Natural killer cell treated with Interleukin-12 subunit alpha and Interleukin-12 subunit beta and Interleukin-15 and Interleukin-18, amount 100 ng/mL, for 72 hours (primary cell): ENCODE measurements at regions not wholly inside any gene's neighbourhood (a gene's known extent, or its start where the extent isn't known, plus 50 kb on each side); places are given as distances from the start of the nearest gene placed in this dataset.

Experiments
- ATAC-seq, 2 donors: fragments of 150-1000 bp; cut with Tn5 transposase in 1 of 2; sonication (Bioruptor Pico), chemical (Tn5 transposase) in 1 of 2; 2 replicates each; pipeline ENCODE4 v1.10.0; 2021
- DNase-seq: peaks from one replicate; pipeline ENCODE4 v3.0.0; 2022; ENCODE audit warnings: low spot score
- H3K27ac Mint-ChIP-seq, 2 donors: 1 replicate in 1 of 2; 2 replicates in 1 of 2; pipeline ENCODE4 v1.8.0; 2022; ENCODE audit warnings: mixed read lengths in 2 of 2, mild to moderate bottlenecking in 1 of 2, moderate library complexity in 1 of 2
- H3K27me3 Mint-ChIP-seq, 2 donors: 1 replicate in 1 of 2; 2 replicates in 1 of 2; pipeline ENCODE4 v1.8.0; 2022; ENCODE audit warnings: mixed read lengths in 2 of 2
- H3K36me3 Mint-ChIP-seq: one replicate; pipeline ENCODE4 v1.8.0; 2022; ENCODE audit warnings: mixed read lengths
- H3K4me1 Mint-ChIP-seq, 2 donors: 1 replicate in 1 of 2; 2 replicates in 1 of 2; pipeline ENCODE4 v1.8.0; 2022; ENCODE audit warnings: low read depth in 2 of 2, mixed read lengths in 2 of 2, mild to moderate bottlenecking in 1 of 2
- H3K4me3 Mint-ChIP-seq: one replicate; pipeline ENCODE4 v1.8.0; 2022; ENCODE audit warnings: mixed read lengths
- H3K9me3 Mint-ChIP-seq: 2 replicates; pipeline ENCODE4 v1.8.0; 2022; ENCODE audit warnings: mixed read lengths

DNA sequence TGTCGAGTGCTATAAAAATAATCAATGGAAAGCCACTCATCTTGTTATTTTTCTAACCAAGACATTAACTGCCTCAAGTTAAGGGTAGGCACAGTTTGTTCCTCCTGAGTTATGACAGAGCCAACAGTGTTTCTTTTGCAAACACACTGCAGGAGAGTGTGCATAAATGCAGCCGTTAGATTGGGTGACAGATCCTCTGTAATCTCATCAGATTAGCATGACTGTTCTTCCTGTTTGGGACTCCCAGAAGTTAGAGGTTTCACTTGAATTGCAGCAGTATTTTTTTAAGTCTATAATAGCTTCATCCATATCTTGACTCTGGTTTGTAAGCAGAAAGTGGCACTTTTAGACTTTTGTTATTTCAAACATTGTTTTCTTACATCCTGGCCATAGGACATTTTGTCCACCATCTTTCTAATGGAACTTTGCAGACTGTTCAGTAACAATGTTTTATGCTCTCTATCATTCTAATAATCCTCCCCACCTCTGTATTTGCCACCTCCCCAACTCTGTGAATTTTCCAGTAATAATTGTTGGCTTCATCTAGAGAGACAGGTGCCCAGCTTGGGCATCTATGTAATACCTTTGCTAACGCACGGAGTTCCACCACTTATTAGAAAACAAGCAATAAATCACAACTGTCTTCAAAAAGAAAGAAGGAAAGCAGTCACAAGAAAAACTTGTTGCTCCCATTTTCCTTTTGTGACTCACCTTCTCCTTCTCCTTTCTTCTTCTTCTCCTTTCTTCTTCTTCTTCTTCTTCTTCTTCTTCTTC is 560.0 kb downstream of the ADCYAP1 start:
- DNase-seq (no peak), ATAC-seq (peak in 1 of 2 donors; percentile 44)
- H3K9me3 Mint-ChIP-seq = peaks cover 12% of the 10 kb centered on the region

DNA sequence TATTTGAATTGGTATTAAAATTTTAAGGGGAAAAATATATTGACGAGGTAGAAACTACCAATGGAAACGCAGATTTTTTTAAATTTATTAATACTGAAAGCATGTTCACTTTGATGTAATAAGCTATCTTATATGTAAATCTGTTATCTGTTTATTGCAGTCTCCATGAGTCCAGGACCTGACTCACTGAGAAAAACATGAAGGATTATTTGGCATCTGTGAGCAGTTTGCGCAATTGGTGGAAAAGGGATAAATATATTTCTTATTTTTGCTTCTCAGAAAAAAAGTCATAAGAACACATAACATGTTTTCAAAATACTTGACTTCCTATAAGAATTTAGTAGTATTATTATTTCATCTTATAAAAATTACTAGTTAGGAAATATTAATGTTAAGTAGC is 561.4 kb downstream of the ADCYAP1 start:
- ATAC-seq (no peak), DNase-seq (no peak)
- Mint-ChIP-seq H3K36me3 (no peaks in the 10 kb centered on the region), H3K4me1 (no peaks in the 10 kb centered on the region), H3K9me3 (peaks cover 10% of the 10 kb centered on the region), H3K27me3 (no peaks in the 10 kb centered on the region), H3K27ac (no peak overlapping the region), H3K4me3 (no peak overlapping the region)

More for the DNA sequence above, 560.0 kb downstream of the ADCYAP1 start:
- H3K4me3 Mint-ChIP-seq = no peak overlapping the region
- H3K27me3 Mint-ChIP-seq = no peaks in the 10 kb centered on the region
- no peaks in the 10 kb centered on the region for H3K36me3 Mint-ChIP-seq
- no peaks in the 10 kb centered on the region for H3K4me1 Mint-ChIP-seq
- no peak overlapping the region for H3K27ac Mint-ChIP-seq

DNA sequence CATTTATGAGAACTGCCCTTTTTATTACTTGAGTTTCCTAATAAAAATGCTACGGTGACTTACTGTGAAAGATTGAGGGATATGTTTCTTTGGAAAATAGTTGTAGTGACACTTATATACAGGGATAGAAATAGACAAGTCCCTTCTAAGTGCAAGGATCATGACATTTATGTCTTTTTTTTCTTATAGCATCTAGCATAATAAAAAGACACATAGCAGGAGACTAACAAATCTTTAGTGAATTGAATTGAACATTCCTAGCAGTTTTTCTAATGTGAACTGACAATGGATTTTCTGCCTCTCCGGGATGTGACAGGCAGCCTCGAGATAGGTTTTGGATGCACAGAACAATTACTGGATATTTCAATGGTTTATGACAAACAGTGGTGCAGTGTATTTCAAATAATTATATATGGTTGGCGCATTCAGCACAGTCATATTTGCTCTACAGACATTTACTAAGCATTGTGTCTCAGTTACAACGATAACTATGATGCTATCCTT is 562.8 kb downstream of the ADCYAP1 start:
- Mint-ChIP-seq H3K9me3 (peaks cover 12% of the 10 kb centered on the region), H3K4me3 (no peak overlapping the region), H3K27ac (no peak overlapping the region), H3K36me3 (no peaks in the 10 kb centered on the region), H3K27me3 (no peaks in the 10 kb centered on the region), H3K4me1 (no peaks in the 10 kb centered on the region)
- ATAC-seq = no peak
- DNase-seq = no peak

DNA sequence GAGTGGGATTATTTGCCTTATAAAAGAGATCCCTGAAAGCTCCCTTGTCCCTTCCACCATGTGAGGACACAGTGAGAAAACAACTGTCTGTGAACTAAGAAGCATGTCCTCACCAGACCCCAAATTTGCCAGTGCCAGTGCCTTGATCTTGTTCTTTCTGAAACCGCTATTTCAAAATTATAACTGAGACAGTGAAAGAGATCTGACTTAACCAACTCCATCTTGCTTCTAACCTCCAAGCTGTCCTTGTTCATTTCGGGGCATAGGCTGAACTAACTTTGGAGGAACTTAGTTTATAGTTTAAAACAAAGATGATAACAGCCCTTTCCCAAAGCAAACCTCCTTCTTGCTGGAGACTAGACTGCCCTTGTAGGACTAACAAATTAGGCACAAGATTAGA is 563.9 kb downstream of the ADCYAP1 start:
- no peak for ATAC-seq
- no peak overlapping the region for H3K4me3 Mint-ChIP-seq
- no peaks in the 10 kb centered on the region for H3K27me3 Mint-ChIP-seq
- H3K9me3 Mint-ChIP-seq = peaks cover 12% of the 10 kb centered on the region
- H3K27ac Mint-ChIP-seq = no peak overlapping the region
- H3K36me3 Mint-ChIP-seq = no peaks in the 10 kb centered on the region
- no peaks in the 10 kb centered on the region for H3K4me1 Mint-ChIP-seq
- DNase-seq = no peak

DNA sequence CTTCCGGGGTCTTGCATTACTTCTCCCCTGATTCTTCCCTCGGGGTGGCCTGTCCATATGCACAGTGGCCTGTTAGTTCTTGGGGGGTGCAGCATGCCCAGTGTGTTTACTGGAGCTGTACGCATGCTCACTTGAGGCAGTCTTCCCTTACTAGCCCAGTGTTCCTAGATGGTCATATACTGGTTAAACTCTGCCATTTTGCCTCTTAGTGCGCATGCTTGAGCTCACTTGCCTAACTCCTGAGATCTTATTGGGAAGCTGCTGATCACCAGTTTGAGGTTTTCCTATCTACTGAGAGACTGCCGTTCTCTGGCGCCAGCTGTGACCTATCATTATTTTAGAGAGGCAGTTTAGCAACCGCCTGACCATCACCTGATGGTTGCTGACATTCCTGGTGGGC is 571.2 kb downstream of the ADCYAP1 start:
- Mint-ChIP-seq H3K4me1 (no peaks in the 10 kb centered on the region), H3K36me3 (no peaks in the 10 kb centered on the region), H3K27me3 (no peaks in the 10 kb centered on the region), H3K27ac (no peak overlapping the region), H3K9me3 (peaks cover 5% of the 10 kb centered on the region), H3K4me3 (no peak overlapping the region)
- DNase-seq = no peak
- ATAC-seq = no peak

DNA sequence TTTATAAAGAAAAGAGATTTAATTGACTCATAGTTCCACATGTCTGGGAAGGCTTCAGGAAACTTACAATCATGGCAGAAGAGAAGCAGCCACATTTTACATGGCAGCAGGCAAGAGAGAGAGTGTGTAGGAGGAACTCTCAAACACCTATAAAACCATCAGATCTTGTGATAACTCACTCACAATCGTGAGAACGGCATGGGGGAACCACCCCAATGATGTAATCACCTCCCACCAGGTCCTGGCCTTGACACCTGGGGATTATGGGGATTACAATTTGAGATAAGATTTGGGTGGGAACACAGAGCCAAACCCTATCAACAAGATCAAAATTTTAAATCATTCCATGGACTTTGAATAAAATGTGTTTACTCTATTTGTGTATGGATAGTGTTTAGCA is 575.6 kb downstream of the ADCYAP1 start:
- ATAC-seq (no peak), DNase-seq (no peak)
- no peaks in the 10 kb centered on the region for H3K36me3 Mint-ChIP-seq
- H3K4me3 Mint-ChIP-seq = no peak overlapping the region
- peaks cover 6% of the 10 kb centered on the region for H3K9me3 Mint-ChIP-seq
- H3K4me1 Mint-ChIP-seq = no peaks in the 10 kb centered on the region
- no peak overlapping the region for H3K27ac Mint-ChIP-seq
- H3K27me3 Mint-ChIP-seq = no peaks in the 10 kb centered on the region

DNA sequence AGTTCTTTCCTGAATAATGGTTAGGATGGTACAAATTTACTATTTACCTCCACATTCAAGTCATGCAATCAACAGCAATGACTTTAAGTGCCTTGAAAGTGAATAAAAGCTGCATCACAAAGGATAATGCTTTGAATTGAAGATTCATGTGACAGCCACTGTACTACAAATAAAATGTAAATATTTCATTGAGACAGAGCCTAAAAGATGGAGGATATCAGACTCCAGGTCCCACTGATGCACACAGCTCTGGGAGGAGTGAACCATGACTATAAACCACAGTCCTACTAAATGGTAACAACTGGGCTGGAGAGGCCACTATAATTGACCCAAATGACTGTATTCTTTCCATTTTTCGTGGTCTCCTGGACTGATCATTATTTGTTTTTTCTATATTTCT is 576.9 kb downstream of the ADCYAP1 start:
- no peak for DNase-seq
- H3K4me1 Mint-ChIP-seq = no peaks in the 10 kb centered on the region
- H3K4me3 Mint-ChIP-seq = no peak overlapping the region
- H3K27ac Mint-ChIP-seq = no peak overlapping the region
- no peaks in the 10 kb centered on the region for H3K27me3 Mint-ChIP-seq
- H3K9me3 Mint-ChIP-seq = peaks cover 10% of the 10 kb centered on the region
- H3K36me3 Mint-ChIP-seq = no peaks in the 10 kb centered on the region
- no peak for ATAC-seq

DNA sequence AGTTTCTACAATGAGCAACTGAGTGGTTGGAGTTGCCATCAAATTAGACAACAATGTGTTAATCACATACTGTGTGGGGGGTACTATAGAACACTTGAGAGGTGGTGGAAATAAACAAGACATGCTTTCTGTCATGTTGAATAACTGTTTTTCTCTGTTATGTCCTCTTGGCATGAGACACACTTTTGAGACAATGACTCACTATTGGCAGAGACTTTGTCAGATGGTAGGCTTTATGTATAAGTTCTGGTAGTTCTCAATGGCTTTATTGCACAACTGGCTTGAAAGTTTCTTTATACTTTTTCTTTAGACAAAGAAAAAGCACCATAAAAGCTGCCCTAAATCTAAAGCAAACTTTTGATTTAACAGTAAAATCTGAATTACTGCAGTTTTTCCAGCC is 578.7 kb downstream of the ADCYAP1 start:
- no peak overlapping the region for H3K27ac Mint-ChIP-seq
- H3K9me3 Mint-ChIP-seq = peaks cover 12% of the 10 kb centered on the region
- no peak overlapping the region for H3K4me3 Mint-ChIP-seq
- H3K36me3 Mint-ChIP-seq = no peaks in the 10 kb centered on the region
- DNase-seq (no peak), ATAC-seq (no peak)
- no peaks in the 10 kb centered on the region for H3K27me3 Mint-ChIP-seq
- no peaks in the 10 kb centered on the region for H3K4me1 Mint-ChIP-seq

DNA sequence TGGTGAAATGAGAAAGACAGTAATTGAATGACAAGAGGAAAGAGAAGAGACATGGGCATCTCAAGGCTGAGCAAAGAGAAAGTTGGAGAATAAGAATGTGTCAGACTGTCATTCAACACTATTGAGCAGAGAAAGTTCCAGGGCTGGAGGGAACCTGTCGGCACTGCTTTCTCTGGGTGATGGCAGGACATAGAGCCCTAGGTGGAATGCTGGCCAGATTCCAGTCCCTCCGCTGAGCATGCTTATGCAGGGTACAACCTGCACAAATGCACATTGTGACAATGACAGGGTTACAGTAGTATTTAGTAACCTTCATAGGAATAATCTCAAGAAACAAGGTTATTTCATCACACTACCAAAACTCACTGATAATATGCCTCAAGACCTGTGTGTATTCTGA is 582.8 kb downstream of the ADCYAP1 start:
- Mint-ChIP-seq H3K4me1 (no peaks in the 10 kb centered on the region), H3K27me3 (no peaks in the 10 kb centered on the region), H3K36me3 (no peaks in the 10 kb centered on the region), H3K4me3 (no peak overlapping the region), H3K27ac (no peak overlapping the region), H3K9me3 (peaks cover 19% of the 10 kb centered on the region)
- DNase-seq = no peak
- no peak for ATAC-seq

DNA sequence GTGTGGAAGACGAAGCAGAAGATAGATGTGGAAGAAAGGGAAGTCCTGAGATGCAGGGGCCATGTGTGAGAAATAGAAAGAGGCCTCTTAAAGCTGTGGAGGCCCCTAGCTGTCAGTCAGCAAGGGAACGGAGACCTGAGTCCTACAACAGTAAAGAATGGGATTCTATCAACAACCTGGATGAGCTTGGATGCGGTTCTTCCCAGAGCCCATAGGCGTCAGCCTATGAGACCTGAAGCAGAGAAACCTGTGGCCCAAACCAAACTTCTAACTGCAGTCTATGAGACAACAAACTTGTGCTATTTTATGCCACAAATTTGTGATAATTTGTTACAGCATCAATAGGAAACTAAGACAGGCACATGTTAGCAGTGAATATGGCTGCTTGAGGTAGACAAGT is 583.7 kb downstream of the ADCYAP1 start:
- no peaks in the 10 kb centered on the region for H3K36me3 Mint-ChIP-seq
- no peak overlapping the region for H3K27ac Mint-ChIP-seq
- ATAC-seq (no peak), DNase-seq (no peak)
- no peaks in the 10 kb centered on the region for H3K4me1 Mint-ChIP-seq
- no peak overlapping the region for H3K4me3 Mint-ChIP-seq
- H3K9me3 Mint-ChIP-seq = peaks cover 17% of the 10 kb centered on the region
- H3K27me3 Mint-ChIP-seq = no peaks in the 10 kb centered on the region

DNA sequence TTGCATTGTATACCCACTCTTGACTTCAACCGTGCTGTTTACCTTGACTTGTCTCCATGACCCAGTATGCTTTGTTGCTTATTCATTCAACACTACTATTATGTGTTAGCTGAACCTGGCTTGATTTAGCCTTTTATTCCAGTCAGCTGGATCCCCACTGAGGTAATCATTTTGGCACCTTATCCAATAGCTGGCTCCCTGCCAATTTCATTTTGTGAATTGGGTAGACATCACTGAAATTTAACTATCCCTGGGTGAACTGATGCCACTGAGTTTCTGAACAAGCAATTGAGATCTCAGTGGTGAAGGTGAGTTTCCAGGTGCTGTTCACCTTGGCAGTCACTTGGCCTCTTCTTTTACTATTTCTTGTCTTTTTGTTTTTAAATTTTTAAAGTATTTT is 584.3 kb downstream of the ADCYAP1 start:
- H3K9me3 Mint-ChIP-seq = peaks cover 17% of the 10 kb centered on the region
- no peak overlapping the region for H3K27ac Mint-ChIP-seq
- ATAC-seq (no peak), DNase-seq (no peak)
- H3K4me3 Mint-ChIP-seq = no peak overlapping the region
- H3K36me3 Mint-ChIP-seq = no peaks in the 10 kb centered on the region
- H3K27me3 Mint-ChIP-seq = no peaks in the 10 kb centered on the region
- H3K4me1 Mint-ChIP-seq = no peaks in the 10 kb centered on the region

DNA sequence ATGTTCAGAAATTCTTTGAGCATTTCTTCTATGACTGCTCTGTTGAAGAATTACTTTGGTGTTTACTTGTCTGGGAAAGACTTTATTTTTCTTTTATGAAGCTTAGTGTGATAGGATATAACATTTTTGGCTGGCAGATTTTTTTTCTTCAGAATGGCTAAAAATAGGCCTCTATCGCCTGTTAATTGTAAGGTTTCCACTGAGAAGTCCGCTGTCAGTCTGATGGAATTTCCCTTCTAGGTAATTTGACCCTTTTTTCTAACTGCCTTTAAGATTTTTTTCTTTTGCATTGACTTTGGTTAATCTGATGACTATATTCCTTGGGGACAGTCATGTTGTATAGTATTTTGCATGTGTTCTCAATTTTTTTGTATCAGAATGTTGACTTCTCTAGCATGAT is 590.7 kb downstream of the ADCYAP1 start:
- ATAC-seq = no peak
- Mint-ChIP-seq H3K9me3 (peaks cover 28% of the 10 kb centered on the region), H3K4me1 (no peaks in the 10 kb centered on the region), H3K27ac (no peak overlapping the region), H3K36me3 (no peaks in the 10 kb centered on the region), H3K27me3 (no peaks in the 10 kb centered on the region), H3K4me3 (no peak overlapping the region)
- no peak for DNase-seq

DNA sequence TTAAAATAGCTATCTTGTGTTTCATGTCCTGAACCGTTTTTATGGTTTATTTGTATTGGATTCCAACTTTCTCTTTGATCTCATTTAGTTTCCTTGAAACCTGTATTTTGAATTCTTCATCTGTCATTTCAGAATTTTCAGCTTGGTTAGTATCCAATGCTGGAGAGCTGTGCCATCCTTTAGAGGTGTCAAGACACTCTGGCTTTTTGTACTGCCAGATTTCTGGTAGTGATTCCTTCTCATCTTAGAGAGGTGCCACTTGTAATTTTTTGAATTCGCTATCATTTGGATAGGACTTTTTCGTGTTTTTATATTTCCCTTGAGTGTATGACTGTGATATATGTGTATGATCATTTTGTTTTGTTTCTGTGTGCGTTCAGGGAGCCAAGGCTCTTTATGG is 591.4 kb downstream of the ADCYAP1 start:
- no peak for ATAC-seq
- Mint-ChIP-seq H3K9me3 (peaks cover 28% of the 10 kb centered on the region), H3K36me3 (no peaks in the 10 kb centered on the region), H3K4me1 (no peaks in the 10 kb centered on the region), H3K4me3 (no peak overlapping the region), H3K27me3 (no peaks in the 10 kb centered on the region), H3K27ac (no peak overlapping the region)
- no peak for DNase-seq

DNA sequence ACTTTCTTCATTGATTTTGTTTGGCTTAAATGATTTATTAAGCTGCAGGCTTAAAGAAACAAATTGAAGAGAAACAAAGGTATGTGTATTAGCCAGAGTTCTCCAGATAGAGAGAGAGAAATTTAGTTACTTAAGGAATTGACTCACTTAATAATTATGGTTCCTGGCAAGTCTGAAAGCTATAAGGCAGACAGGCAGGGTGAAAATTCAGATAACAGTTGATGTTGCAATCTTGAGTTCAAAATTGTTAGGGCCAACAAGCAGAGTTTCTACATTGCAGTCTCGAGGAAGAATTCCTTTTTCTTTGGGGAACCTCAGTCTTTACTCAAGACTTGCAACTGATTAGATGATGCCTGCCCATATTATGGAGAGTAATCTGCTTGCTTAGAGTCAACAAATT is 593.5 kb downstream of the ADCYAP1 start:
- H3K4me1 Mint-ChIP-seq = no peaks in the 10 kb centered on the region
- ATAC-seq (no peak), DNase-seq (no peak)
- no peak overlapping the region for H3K4me3 Mint-ChIP-seq
- no peak overlapping the region for H3K27ac Mint-ChIP-seq
- H3K36me3 Mint-ChIP-seq = no peaks in the 10 kb centered on the region
- no peaks in the 10 kb centered on the region for H3K27me3 Mint-ChIP-seq
- H3K9me3 Mint-ChIP-seq = peaks cover 18% of the 10 kb centered on the region

DNA sequence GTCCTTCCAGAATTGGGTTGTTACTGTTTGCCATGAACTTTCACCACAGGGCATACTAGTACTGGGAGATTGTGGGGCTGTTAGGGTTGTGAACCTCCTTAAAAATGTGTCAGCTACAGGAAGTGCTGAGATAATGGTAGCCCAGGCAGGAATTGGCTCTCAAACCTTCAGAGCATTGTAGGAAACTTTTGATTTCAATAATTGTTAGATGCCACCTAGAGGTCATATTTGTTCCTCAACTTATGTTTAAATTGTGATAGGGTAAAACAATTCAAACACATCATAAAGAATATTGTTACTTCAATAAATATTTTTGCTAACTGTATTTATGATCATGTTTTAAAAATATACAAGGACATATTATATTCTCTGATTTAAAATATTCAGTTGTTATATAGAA is 594.6 kb downstream of the ADCYAP1 start:
- no peak for DNase-seq
- H3K4me1 Mint-ChIP-seq = no peaks in the 10 kb centered on the region
- no peaks in the 10 kb centered on the region for H3K36me3 Mint-ChIP-seq
- H3K4me3 Mint-ChIP-seq = no peak overlapping the region
- peaks cover 14% of the 10 kb centered on the region for H3K9me3 Mint-ChIP-seq
- H3K27ac Mint-ChIP-seq = no peak overlapping the region
- ATAC-seq = no peak
- H3K27me3 Mint-ChIP-seq = no peaks in the 10 kb centered on the region
